IMR-90 (cell line): ENCODE measurements at regions not wholly inside any gene's neighbourhood (a gene's known extent, or its start where the extent isn't known, plus 50 kb on each side); places are given as distances from the start of the nearest gene placed in this dataset.

Source experiments
- ATAC-seq: fragments of 200-7000 bp; cut with Tn5 transposase; 2 replicates; pipeline ENCODE4 v1.9.1; 2020; ENCODE audit warnings: low read depth, mild to moderate bottlenecking, moderate library complexity
- BruUV-seq: library from RNA; stranded (reverse); fragments of 400-500 nt; replicated peaks from 2 replicates; lab custom pipeline; 2021; lab: Mats Ljungman, UMichigan
- CTCF ChIA-PET: fragments of 300-600 bp; formaldehyde crosslinking; extraction: SDS; loops from one replicate; lab custom pipeline; 2021; ENCODE audit warnings: antibody characterized with exemption; lab: Yijun Ruan, JAX
- POLR2A ChIA-PET: fragments of 300-600 bp; sonication (Branson Sonifier 250); formaldehyde crosslinking; loops from one replicate; lab custom pipeline; 2022; ENCODE audit warnings: antibody characterized with exemption; ENCODE audit not compliant: unreplicated experiment; lab: Charles Lee
- DNase-seq: peaks from one replicate; pipeline ENCODE4 v3.0.0; 2013
- H2AFZ ChIP-seq: replicated peaks from 2 replicates; pipeline ENCODE3; 2013; ENCODE audit warnings: low read length, mild to moderate bottlenecking; ENCODE audit not compliant: poor library complexity
- H2AK5ac ChIP-seq: 2 replicates; pipeline ENCODE4 v1.6.1; 2013; ENCODE audit warnings: low read depth, low read length, inconsistent platforms
- H2AK9ac ChIP-seq: replicated peaks from 2 replicates; pipeline ENCODE3; 2013; ENCODE audit warnings: mild to moderate bottlenecking, low read depth, low read length, moderate library complexity; ENCODE audit not compliant: poor library complexity
- H2BK120ac ChIP-seq: 2 replicates; pipeline ENCODE4 v1.6.1; 2013; ENCODE audit warnings: low read depth, low read length, inconsistent platforms
- H2BK15ac ChIP-seq: 3 replicates; pipeline ENCODE4 v1.6.1; 2013; ENCODE audit warnings: low read depth, low read length, inconsistent platforms
- H2BK20ac ChIP-seq: 2 replicates; pipeline ENCODE4 v1.6.1; 2013; ENCODE audit warnings: low read depth, mild to moderate bottlenecking, inconsistent platforms, low read length, moderate library complexity
- H2BK5ac ChIP-seq: 2 replicates; pipeline ENCODE4 v1.6.1; 2013; ENCODE audit warnings: mild to moderate bottlenecking, low read depth, low read length, inconsistent platforms; ENCODE audit not compliant: poor library complexity, severe bottlenecking
- H3K14ac ChIP-seq: replicated peaks from 2 replicates; pipeline ENCODE4 v1.6.1; 2013; ENCODE audit warnings: low read depth, low read length, inconsistent platforms
- H3K18ac ChIP-seq: 2 replicates; pipeline ENCODE4 v1.6.1; 2013; ENCODE audit warnings: low read depth, low read length, control low read depth
- H3K23ac ChIP-seq: 2 replicates; pipeline ENCODE4 v1.6.1; 2013; ENCODE audit warnings: low read depth, low read length, inconsistent platforms
- H3K27ac ChIP-seq: 2 replicates; pipeline ENCODE4 v1.5.1; 2013; ENCODE audit warnings: mild to moderate bottlenecking, control low read depth, low read length; ENCODE audit not compliant: insufficient read depth
- H3K27me3 ChIP-seq: 2 replicates; pipeline ENCODE4 v1.6.1; 2013; ENCODE audit warnings: low read length; ENCODE audit not compliant: control insufficient read depth, insufficient read depth
- H3K36me3 ChIP-seq: 2 replicates; pipeline ENCODE4 v1.6.1; 2013; ENCODE audit warnings: low read length, mixed read lengths; ENCODE audit not compliant: control insufficient read depth, insufficient read depth
- H3K4ac ChIP-seq: 2 replicates; pipeline ENCODE4 v1.6.1; 2013; ENCODE audit warnings: low read depth, low read length, inconsistent platforms
- H3K4me1 ChIP-seq: 2 replicates; pipeline ENCODE4 v1.6.1; 2013; ENCODE audit warnings: low read length, mixed read lengths; ENCODE audit not compliant: control insufficient read depth, insufficient read depth
- H3K4me2 ChIP-seq: 2 replicates; pipeline ENCODE4 v1.6.1; 2013; ENCODE audit warnings: low read depth, mild to moderate bottlenecking, control low read depth, low read length, moderate library complexity
- H3K4me3 ChIP-seq: 2 replicates; pipeline ENCODE4 v1.5.1; 2013; ENCODE audit warnings: low read depth, mild to moderate bottlenecking, control low read depth, low read length, moderate library complexity; ENCODE audit not compliant: insufficient read depth
- H3K56ac ChIP-seq: 2 replicates; pipeline ENCODE4 v1.6.1; 2013; ENCODE audit warnings: low read length, inconsistent platforms; ENCODE audit not compliant: insufficient read depth; ENCODE audit errors: extremely low read depth
- H3K79me1 ChIP-seq, 2 experiments: 2 replicates each; pipeline ENCODE4 v1.6.1; 2013; ENCODE audit warnings: low read length in 2 of 2, inconsistent platforms in 1 of 2, low read depth in 1 of 2
- H3K9ac ChIP-seq: 2 replicates; pipeline ENCODE4 v1.6.1; 2013; ENCODE audit warnings: low read depth, low read length, control low read depth
- H3K9me1 ChIP-seq: 2 replicates; pipeline ENCODE4 v1.6.1; 2013; ENCODE audit warnings: low read length, inconsistent platforms; ENCODE audit not compliant: insufficient read depth
- H3K9me3 ChIP-seq: 2 replicates; pipeline ENCODE4 v1.6.1; 2013; ENCODE audit warnings: low read length; ENCODE audit not compliant: control insufficient read depth, insufficient read depth
- H4K20me1 ChIP-seq: 2 replicates; pipeline ENCODE4 v1.6.1; 2013; ENCODE audit warnings: low read length, inconsistent platforms; ENCODE audit not compliant: insufficient read depth
- H4K5ac ChIP-seq: 2 replicates; pipeline ENCODE4 v1.6.1; 2013; ENCODE audit warnings: mild to moderate bottlenecking, low read depth, low read length, control low read depth
- H4K8ac ChIP-seq, 2 experiments: 2 replicates each; pipeline ENCODE4 v1.6.1; 2013; ENCODE audit warnings: low read depth in 2 of 2, low read length in 2 of 2, control low read depth in 1 of 2, inconsistent platforms in 1 of 2
- H4K91ac ChIP-seq: 2 replicates; pipeline ENCODE4 v1.6.1; 2013; ENCODE audit warnings: low read depth, low read length, inconsistent platforms; ENCODE audit not compliant: insufficient read depth
- BHLHE40 ChIP-seq: fragments of 150-350 bp; IDR thresholded peaks from 2 replicates; pipeline ENCODE4 v1.6.1; 2016; ENCODE audit warnings: mild to moderate bottlenecking, low read depth, low read length
- FOS ChIP-seq: fragments of 150-350 bp; IDR thresholded peaks from 2 replicates; pipeline ENCODE4 v1.6.1; 2016; ENCODE audit warnings: low read depth, low read length
- MAFK ChIP-seq: IDR thresholded peaks from 2 replicates; pipeline ENCODE4 v1.6.1; 2012; ENCODE audit warnings: low read depth, low read length, improper control_type of control experiment
- MAZ ChIP-seq: IDR thresholded peaks from 2 replicates; pipeline ENCODE4 v1.6.1; 2012; ENCODE audit warnings: low read depth, mild to moderate bottlenecking, low read length, improper control_type of control experiment, moderate library complexity, borderline replicate concordance
- NFE2L2 ChIP-seq: fragments of 150-350 bp; IDR thresholded peaks from 2 replicates; pipeline ENCODE4 v1.6.1; 2016; ENCODE audit warnings: low read depth, mild to moderate bottlenecking, low read length
- POLR2A ChIP-seq: IDR thresholded peaks from 2 replicates; pipeline ENCODE4 v1.6.1; 2012; ENCODE audit warnings: mild to moderate bottlenecking, low read depth, low read length
- RAD21 ChIP-seq: IDR thresholded peaks from 2 replicates; pipeline ENCODE4 v1.6.1; 2012; ENCODE audit warnings: low read length, improper control_type of control experiment
- RCOR1 ChIP-seq: IDR thresholded peaks from 2 replicates; pipeline ENCODE4 v1.6.1; 2012; ENCODE audit warnings: mild to moderate bottlenecking, low read length, improper control_type of control experiment; ENCODE audit not compliant: insufficient replicate concordance
- RFX5 ChIP-seq: IDR thresholded peaks from 2 replicates; pipeline ENCODE4 v1.8.0; 2012; ENCODE audit warnings: low read depth, mild to moderate bottlenecking, low read length, moderate library complexity
- SMC3 ChIP-seq: fragments of 150-350 bp; IDR thresholded peaks from 2 replicates; pipeline ENCODE4 v1.6.1; 2016; ENCODE audit warnings: low read depth, mild to moderate bottlenecking, antibody characterized with exemption, low read length, moderate library complexity
- WGBS, 2 experiments: methylation state at CpG; one replicate each; pipeline versions ENCODE4 v1.1.5 to v1.1.7; 2013; ENCODE audit warnings: missing lambda C conversion rate in 2 of 2; ENCODE audit not compliant: insufficient read length in 1 of 2; ENCODE audit errors: extremely low coverage in 2 of 2; 5-methylcytosine and 5-hydroxymethylcytosine counted together
- dilution Hi-C: fragments of 300-500 bp; cut with HindIII; formaldehyde crosslinking; loops from one replicate; pipeline ENCODE4 v1.14.3; 2018; ENCODE audit warnings: low sequenced_read_pairs; ENCODE audit not compliant: unreplicated experiment
- in situ Hi-C: fragments of 300-500 bp; cut with MboI; formaldehyde crosslinking; loops from 3 replicates; pipeline ENCODE4 v1.14.3; 2019; ENCODE audit warnings: low sequenced_read_pairs, inconsistent platforms, mixed read lengths
- intact Hi-C: fragments of 100-400 bp; cut with micrococcal nuclease; formaldehyde crosslinking; loops from 2 replicates; pipeline ENCODE4 v1.10.0; 2022

DNA sequence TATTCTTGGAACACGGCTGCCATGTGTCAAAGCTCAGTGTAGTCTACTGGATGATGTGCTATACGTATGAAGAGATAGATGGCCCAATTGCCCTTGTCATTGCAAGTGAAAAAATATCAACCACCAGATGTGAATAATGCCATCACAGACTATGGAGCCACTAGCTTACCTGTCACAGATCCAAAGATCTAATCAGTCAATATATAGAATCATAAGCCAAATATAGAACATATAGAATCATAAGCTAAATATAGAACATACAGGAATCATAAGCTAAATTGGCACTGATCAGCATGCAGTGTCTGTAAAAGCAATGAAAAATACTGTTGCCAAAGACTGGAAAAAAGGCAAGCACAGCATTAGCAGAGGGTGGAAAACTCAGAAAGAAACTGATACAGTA, 1656.9 kb upstream of the RAG2 start:
- Histone ChIP-seq H3K4me2 (no peak overlapping the region), H2BK120ac (no peak overlapping the region), H4K5ac (no peak overlapping the region), H2AK9ac (no peak overlapping the region), H4K20me1 (no peaks in the 10 kb centered on the region), H3K36me3 (no peaks in the 10 kb centered on the region), H3K4me1 (no peaks in the 10 kb centered on the region), H2BK5ac (no peak overlapping the region), H4K8ac (no peak overlapping the region), H2AFZ (no peak overlapping the region), H3K4ac (no peak overlapping the region), H3K23ac (no peak overlapping the region), H3K27me3 (no peaks in the 10 kb centered on the region), H3K56ac (no peak overlapping the region), H4K91ac (no peak overlapping the region), H3K79me1 (no peaks in the 10 kb centered on the region), H3K9ac (no peak overlapping the region), H3K14ac (no peak overlapping the region), H3K27ac (no peak overlapping the region), H2BK15ac (no peak overlapping the region), H3K9me1 (no peaks in the 10 kb centered on the region), H2AK5ac (no peak overlapping the region), H3K4me3 (no peak overlapping the region), H3K18ac (no peak overlapping the region), H3K9me3 (peaks cover 6% of the 10 kb centered on the region), H2BK20ac (no peak overlapping the region)
- in situ Hi-C loops, result no loop called here
- POLR2A ChIA-PET, result no interaction called here
- TF ChIP-seq SMC3, result no peak
- TF ChIP-seq RCOR1, result no peak
- no peak for TF ChIP-seq FOS
- TF ChIP-seq RFX5, result no peak
- TF ChIP-seq POLR2A, result no peak
- TF ChIP-seq MAZ, result no peak
- TF ChIP-seq MAFK, result no peak
- no peak for TF ChIP-seq BHLHE40
- no peak for TF ChIP-seq NFE2L2
- no peak for TF ChIP-seq RAD21
- no CpG with 5 or more reads among the region's 2 CpGs for WGBS, 2 experiments
- intact Hi-C loops, result no loop called here
- ATAC-seq (no peak), DNase-seq (no peak)
- BruUV-seq, result no TSS peak
- CTCF ChIA-PET, result no interaction called here
- dilution Hi-C loops, result no loop called here
